H9 (cell line): ENCODE measurements at regions not wholly inside any gene's neighbourhood (a gene's known extent, or its start where the extent isn't known, plus 50 kb on each side); places are given as distances from the start of the nearest gene placed in this dataset.

Experiments used
- DNase-seq: peaks from one replicate; pipeline ENCODE4 v3.0.0-alpha.2; 2017
- H2AFZ ChIP-seq: one replicate; pipeline ENCODE4 v1.6.1; 2013; ENCODE audit warnings: mild to moderate bottlenecking, low read length, control low read depth, moderate library complexity
- H2AK5ac ChIP-seq: 2 replicates; pipeline ENCODE4 v1.6.1; 2013; ENCODE audit warnings: low read length, control low read depth, mixed read lengths; ENCODE audit not compliant: insufficient read length
- H2BK120ac ChIP-seq: one replicate; pipeline ENCODE4 v1.6.1; 2013; ENCODE audit warnings: low read depth, mild to moderate bottlenecking, low read length, control low read depth, inconsistent platforms; ENCODE audit not compliant: poor library complexity, severe bottlenecking
- H2BK12ac ChIP-seq: 2 replicates; pipeline ENCODE4 v1.6.1; 2013; ENCODE audit warnings: low read length, control low read depth, mixed read lengths, low read depth; ENCODE audit not compliant: insufficient read length
- H2BK15ac ChIP-seq: 2 replicates; pipeline ENCODE4 v1.6.1; 2013; ENCODE audit warnings: low read depth, low read length, control low read depth
- H2BK20ac ChIP-seq: one replicate; pipeline ENCODE4 v1.6.1; 2013; ENCODE audit warnings: low read depth, mild to moderate bottlenecking, low read length, control low read depth, inconsistent platforms; ENCODE audit not compliant: poor library complexity, severe bottlenecking
- H2BK5ac ChIP-seq: 2 replicates; pipeline ENCODE4 v1.6.1; 2013; ENCODE audit warnings: low read length, control low read depth, mixed read lengths; ENCODE audit not compliant: insufficient read length
- H3K14ac ChIP-seq: 2 replicates; pipeline ENCODE4 v1.6.1; 2013; ENCODE audit warnings: low read length, control low read depth; ENCODE audit not compliant: insufficient read depth
- H3K18ac ChIP-seq: 2 replicates; pipeline ENCODE4 v1.6.1; 2013; ENCODE audit warnings: low read depth, mild to moderate bottlenecking, mixed read lengths, low read length, control low read depth; ENCODE audit not compliant: insufficient read length
- H3K23ac ChIP-seq: 2 replicates; pipeline ENCODE4 v1.6.1; 2013; ENCODE audit warnings: low read length, control low read depth, mixed read lengths, low read depth; ENCODE audit not compliant: insufficient read length
- H3K23me2 ChIP-seq: 2 replicates; pipeline ENCODE4 v1.6.1; 2013; ENCODE audit warnings: low read depth, mild to moderate bottlenecking, mixed read lengths, low read length, control low read depth; ENCODE audit not compliant: insufficient read length, poor library complexity, severe bottlenecking
- H3K27ac ChIP-seq: 2 replicates; pipeline ENCODE4 v1.5.1; 2013; ENCODE audit warnings: low read length, control low read depth, mixed read lengths, low read depth; ENCODE audit not compliant: insufficient read length
- H3K27me3 ChIP-seq: 2 replicates; pipeline ENCODE4 v1.6.1; 2013; ENCODE audit warnings: low read length, control low read depth, inconsistent platforms; ENCODE audit not compliant: insufficient read depth
- H3K4ac ChIP-seq: 2 replicates; pipeline ENCODE4 v1.6.1; 2013; ENCODE audit warnings: low read depth, mild to moderate bottlenecking, control low read depth, inconsistent platforms, low read length, moderate library complexity
- H3K4me1 ChIP-seq: 2 replicates; pipeline ENCODE4 v1.6.1; 2013; ENCODE audit warnings: low read length, control low read depth, inconsistent platforms; ENCODE audit not compliant: insufficient read depth
- H3K4me2 ChIP-seq: 2 replicates; pipeline ENCODE4 v1.6.1; 2013; ENCODE audit warnings: low read length, control low read depth, mixed read lengths; ENCODE audit not compliant: insufficient read length, insufficient read depth
- H3K56ac ChIP-seq: 2 replicates; pipeline ENCODE4 v1.6.1; 2013; ENCODE audit warnings: low read depth, mild to moderate bottlenecking, mixed read lengths, low read length, control low read depth; ENCODE audit not compliant: insufficient read length
- H3K79me1 ChIP-seq: 2 replicates; pipeline ENCODE4 v1.6.1; 2013; ENCODE audit warnings: low read depth, mild to moderate bottlenecking, moderate library complexity, low read length, control low read depth, inconsistent platforms; ENCODE audit not compliant: insufficient read depth, poor library complexity, severe bottlenecking
- H3K79me2 ChIP-seq: 2 replicates; pipeline ENCODE4 v1.6.1; 2013; ENCODE audit warnings: low read length, control low read depth, inconsistent platforms; ENCODE audit not compliant: insufficient read depth
- H3K9ac ChIP-seq: 2 replicates; pipeline ENCODE4 v1.6.1; 2013; ENCODE audit warnings: low read length, control low read depth, mixed read lengths; ENCODE audit not compliant: insufficient read length; ENCODE audit errors: extremely low read depth
- H3K9me3 ChIP-seq: one replicate; pipeline ENCODE4 v1.6.1; 2013; ENCODE audit warnings: low read depth, low read length, inconsistent platforms; ENCODE audit not compliant: control insufficient read depth
- H3T11ph ChIP-seq: one replicate; pipeline ENCODE4 v1.6.1; 2013; ENCODE audit warnings: mild to moderate bottlenecking, low read length, control low read depth, inconsistent platforms
- H4K20me1 ChIP-seq: one replicate; pipeline ENCODE4 v1.6.1; 2013; ENCODE audit not compliant: control insufficient read depth, insufficient read length, insufficient read depth
- H4K5ac ChIP-seq: 2 replicates; pipeline ENCODE4 v1.6.1; 2013; ENCODE audit warnings: low read depth, mild to moderate bottlenecking, mixed read lengths, low read length, control low read depth; ENCODE audit not compliant: insufficient read length
- H4K8ac ChIP-seq: replicated peaks from 2 replicates; pipeline ENCODE4 v1.6.1; 2013; ENCODE audit warnings: low read length, control low read depth, mixed read lengths, low read depth; ENCODE audit not compliant: insufficient read length
- H4K91ac ChIP-seq: 2 replicates; pipeline ENCODE4 v1.6.1; 2013; ENCODE audit warnings: low read depth, mild to moderate bottlenecking, moderate library complexity, mixed read lengths, low read length, control low read depth; ENCODE audit not compliant: insufficient read length
- H3K27ac Mint-ChIP-seq, 3 experiments: 2 replicates in 2 of 3; 3 replicates in 1 of 3; pipeline ENCODE4 v1.8.0; 2020 to 2021; ENCODE audit warnings: mixed read lengths in 3 of 3, mild to moderate bottlenecking in 1 of 3, moderate library complexity in 1 of 3
- H3K27me3 Mint-ChIP-seq: 2 replicates; pipeline ENCODE4 v1.8.0; 2021; ENCODE audit warnings: low read depth, mild to moderate bottlenecking, moderate library complexity, mixed read lengths
- H3K36me3 Mint-ChIP-seq, 3 experiments: 2 replicates in 2 of 3; 3 replicates in 1 of 3; pipeline ENCODE4 v1.8.0; 2020 to 2021; ENCODE audit warnings: low read depth in 3 of 3, mixed read lengths in 3 of 3; ENCODE audit not compliant: insufficient read depth in 1 of 3
- H3K4me1 Mint-ChIP-seq, 2 experiments: 2 replicates each; pipeline ENCODE4 v1.8.0; 2020; ENCODE audit warnings: mixed read lengths in 2 of 2
- H3K4me3 Mint-ChIP-seq, 2 experiments: 2 replicates in 1 of 2; 3 replicates in 1 of 2; pipeline ENCODE4 v1.8.0; 2020 to 2021; ENCODE audit warnings: mild to moderate bottlenecking in 2 of 2, mixed read lengths in 2 of 2, moderate library complexity in 1 of 2
- H3K9me3 Mint-ChIP-seq, 2 experiments: 2 replicates in 1 of 2; 3 replicates in 1 of 2; pipeline ENCODE4 v1.8.0; 2020; ENCODE audit warnings: mild to moderate bottlenecking in 2 of 2, mixed read lengths in 2 of 2, moderate library complexity in 1 of 2
- CTCF ChIP-seq: fragments of 200-600 bp; sonication (generic); conservative IDR thresholded peaks from 3 replicates; pipeline ENCODE4 v1.8.0; 2021; ENCODE audit warnings: antibody characterized with exemption, mild to moderate bottlenecking
- WGBS: extraction: QIAGEN DNeasy Blood & Tissue Kit; methylation state at CpG from one replicate; pipeline ENCODE4 v1.1.7; 2013; ENCODE audit warnings: missing lambda C conversion rate, low lambda C conversion rate, mixed read lengths; ENCODE audit not compliant: insufficient read length; ENCODE audit errors: extremely low coverage; 5-methylcytosine and 5-hydroxymethylcytosine counted together

DNA sequence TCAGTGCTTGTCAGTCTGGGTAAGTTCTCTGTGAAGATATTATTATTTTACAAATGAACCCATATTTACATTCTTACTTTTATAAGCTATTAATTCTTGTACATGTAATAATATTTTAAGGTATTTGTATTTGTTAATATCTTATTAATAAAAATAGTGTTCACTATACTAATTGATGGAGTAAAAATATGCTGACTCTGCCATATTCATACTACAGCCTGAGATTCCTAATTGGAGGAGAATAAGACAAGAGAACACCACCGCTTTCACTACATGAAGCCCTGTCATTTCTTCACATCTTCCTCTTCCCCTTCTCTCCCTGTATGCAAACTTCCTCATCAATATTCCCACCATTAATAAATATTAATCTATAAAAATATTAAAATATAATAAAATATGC lies 167.6 kb upstream of the TUSC1 start:
- Histone ChIP-seq H2AFZ (no peak overlapping the region), H4K20me1 (no peaks in the 10 kb centered on the region), H2BK20ac (no peak overlapping the region), H3K79me1 (no peaks in the 10 kb centered on the region), H3K27ac (no peak overlapping the region), H3K23me2 (no peaks in the 10 kb centered on the region), H3T11ph (no peak overlapping the region), H3K9me3 (no peaks in the 10 kb centered on the region), H2BK15ac (no peak overlapping the region), H3K9ac (no peak overlapping the region), H2BK120ac (no peak overlapping the region), H2BK12ac (no peak overlapping the region), H3K4me2 (no peak overlapping the region), H3K79me2 (no peaks in the 10 kb centered on the region), H3K23ac (no peak overlapping the region), H2BK5ac (no peak overlapping the region), H3K4me1 (no peaks in the 10 kb centered on the region), H3K18ac (no peak overlapping the region), H4K8ac (no peak overlapping the region), H3K27me3 (no peaks in the 10 kb centered on the region), H3K14ac (no peak overlapping the region), H3K56ac (no peak overlapping the region), H3K4ac (no peak overlapping the region), H4K91ac (no peak overlapping the region), H4K5ac (no peak overlapping the region), H2AK5ac (no peak overlapping the region)
- H3K27ac Mint-ChIP-seq: no peak overlapping the region
- no peak for TF ChIP-seq CTCF
- no peak overlapping the region for H3K4me3 Mint-ChIP-seq
- peaks cover 25% of the 10 kb centered on the region in 2 experiments for H3K9me3 Mint-ChIP-seq
- no CpG with 5 or more reads among the region's 1 CpG for WGBS
- peaks cover 0 to 3% of the 10 kb centered on the region in 2 experiments; a peak in 1 of 4 replicates for H3K4me1 Mint-ChIP-seq
- no peaks in the 10 kb centered on the region for H3K27me3 Mint-ChIP-seq
- no peak for DNase-seq
- peaks cover 6 to 34% (median 12%) of the 10 kb centered on the region in 3 experiments; a peak in 5 of 7 replicates for H3K36me3 Mint-ChIP-seq
